HPDE6-E6E7 (cell line): ENCODE measurements at regions not wholly inside any gene's neighbourhood (a gene's known extent, or its start where the extent isn't known, plus 50 kb on each side); places are given as distances from the start of the nearest gene placed in this dataset.

Experiments used
- DNase-seq: peaks from one replicate; pipeline ENCODE4 v3.0.0; 2011; ENCODE audit warnings: missing footprints; ENCODE audit errors: extremely low spot score

DNA sequence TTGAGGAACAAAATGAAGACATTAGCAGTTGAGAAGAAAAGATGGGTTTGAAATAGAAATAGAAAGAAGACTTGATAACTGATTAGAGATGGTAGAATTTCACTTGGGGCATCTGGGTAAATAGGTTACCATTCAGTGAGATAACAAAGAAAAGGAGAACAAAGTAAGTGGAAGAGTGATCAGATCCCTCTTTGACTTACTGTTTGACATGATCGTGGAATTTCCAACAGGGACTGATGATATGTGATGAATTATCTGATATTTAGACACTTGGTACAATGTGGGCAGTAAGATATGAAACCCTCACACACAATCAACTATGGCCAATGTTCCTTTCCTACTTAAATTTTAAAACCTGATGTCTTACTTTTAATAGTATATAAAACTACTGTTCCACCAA is 70.1 kb upstream of the STARD4 start:
- DNase-seq, result no peak

DNA sequence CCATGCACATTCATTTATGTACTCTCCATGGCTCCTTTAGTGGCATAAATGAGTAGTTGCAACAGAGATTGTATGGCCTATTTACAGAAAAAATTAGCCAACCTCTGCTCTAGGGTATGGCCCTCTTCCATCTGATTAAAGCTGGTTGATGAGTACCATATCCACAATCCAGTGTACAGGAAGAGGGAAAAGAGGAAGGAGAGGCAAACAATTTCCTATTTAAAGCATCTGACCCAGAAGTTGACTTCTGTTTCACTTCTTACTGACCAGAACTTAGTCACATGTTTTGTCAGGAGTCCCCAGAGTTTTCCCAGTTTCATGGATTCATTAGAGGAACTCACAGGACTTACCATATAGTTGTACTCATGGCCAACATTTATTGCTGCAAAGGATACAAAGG is 68.6 kb upstream of the STARD4 start:
- DNase-seq, result no peak

DNA sequence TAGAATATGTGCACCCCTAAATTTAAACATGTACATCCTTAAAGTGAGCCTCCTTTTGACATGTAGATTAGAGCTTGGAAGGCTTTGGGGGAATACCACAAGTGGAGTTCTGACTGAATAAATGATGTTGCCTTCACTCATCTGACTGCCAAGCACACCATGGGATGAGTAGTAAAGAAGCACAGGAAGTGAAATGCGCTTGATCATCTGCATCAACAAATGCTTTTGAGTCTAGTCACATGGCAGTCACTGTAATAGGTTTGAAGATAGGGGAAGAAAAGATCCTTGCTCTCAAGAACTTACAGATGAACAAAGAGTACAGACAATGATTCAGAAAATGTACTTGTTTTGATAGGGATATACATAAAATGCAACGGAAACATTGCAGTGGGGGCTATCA is 62.0 kb upstream of the STARD4 start:
- DNase-seq, result no peak

DNA sequence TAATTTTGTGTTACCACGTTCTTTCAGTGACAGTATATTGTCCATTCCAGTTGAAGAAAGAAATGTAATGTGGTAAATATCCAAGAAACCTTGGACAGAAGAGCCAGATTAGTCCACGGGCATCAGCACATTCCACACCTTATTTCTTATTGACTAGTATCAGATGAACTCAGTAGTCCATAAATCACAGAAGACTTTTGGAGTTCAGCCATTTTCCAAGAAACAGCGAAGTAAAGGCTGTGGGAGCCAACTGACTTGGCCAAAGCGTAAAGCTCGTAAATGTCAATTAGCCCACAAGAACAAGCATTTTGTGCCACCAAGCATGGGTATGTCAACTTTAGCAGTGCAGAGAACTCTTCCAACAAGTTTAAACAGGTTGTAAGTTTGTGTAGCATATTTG is 60.2 kb upstream of the STARD4 start:
- DNase-seq, result no peak

DNA sequence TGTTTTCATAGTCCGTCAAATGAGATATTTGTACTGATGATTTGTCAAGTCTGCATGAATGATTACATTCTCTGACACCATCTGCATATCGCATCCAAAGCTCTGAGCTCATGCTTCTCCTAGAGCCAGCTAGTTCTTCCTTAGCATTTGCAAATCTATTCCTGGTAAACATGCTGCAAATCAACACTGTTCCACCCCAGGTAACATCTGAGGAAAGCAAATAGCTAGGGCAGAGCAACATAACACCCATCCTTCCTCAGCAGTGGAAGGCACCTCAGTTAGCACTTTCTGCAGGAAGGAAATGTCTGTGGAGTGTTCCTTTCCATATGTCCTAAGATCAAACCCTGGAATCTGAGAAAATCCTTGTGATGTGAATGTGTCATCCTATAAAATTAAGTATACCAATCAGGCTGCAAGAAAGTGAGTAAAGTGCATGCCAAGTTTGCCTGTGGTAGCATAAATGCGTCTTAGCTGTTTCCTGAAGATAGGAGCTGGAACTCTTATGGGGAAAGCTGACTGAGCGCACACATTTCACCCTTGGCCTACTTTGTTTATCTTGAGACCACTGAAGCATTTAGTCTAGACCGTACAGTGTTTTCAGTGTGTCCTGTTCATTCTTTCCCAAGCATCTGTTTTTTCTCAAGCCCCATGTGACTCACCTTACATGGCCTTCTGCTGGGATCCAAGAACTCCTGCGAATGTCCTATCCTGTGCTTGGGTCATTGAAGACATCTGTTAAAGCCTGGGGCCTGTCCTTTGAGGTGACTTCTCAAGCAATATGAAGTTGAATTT is 50.9 kb upstream of the STARD4 start:
- no peak for DNase-seq

DNA sequence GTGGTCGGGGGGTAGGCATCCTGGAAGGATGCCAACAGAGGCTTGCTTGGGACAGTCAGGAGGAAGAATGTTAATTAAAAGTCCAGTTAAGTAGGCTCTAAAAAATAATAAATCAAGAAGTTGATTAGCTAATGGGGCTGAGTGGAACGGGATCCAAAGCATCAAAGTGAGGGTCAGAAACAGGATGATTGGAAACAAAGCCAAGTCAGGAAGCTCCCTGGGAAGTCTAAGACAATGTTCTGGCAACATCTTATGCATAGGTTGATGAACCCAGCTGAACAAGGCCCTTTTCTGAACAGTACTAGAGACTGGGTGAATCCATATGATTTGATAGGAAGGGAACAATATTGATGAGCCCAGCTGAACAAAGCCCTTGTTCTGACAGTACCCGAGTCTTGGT is 50.2 kb upstream of the STARD4 start:
- no peak for DNase-seq
